ENCODE measurements at regions not wholly inside any gene's neighbourhood (a gene's known extent, or its start where the extent isn't known, plus 50 kb on each side); places are given as distances from the start of the nearest gene placed in this dataset.

- no peaks in the 10 kb centered on the region for H3K9me3 ChIP-seq
- no peaks in the 10 kb centered on the region for H3K36me3 ChIP-seq
- no peaks in the 10 kb centered on the region for H3K4me1 ChIP-seq
- DNase-seq: no peak
- TF ChIP-seq POLR2A (IDR thresholded peaks at IDR 0.05) (no peak), POLR2AphosphoS5 (IDR thresholded peaks at IDR 0.05) (no peak), CTCF (IDR thresholded peaks at IDR 0.05) (no peak), EP300 (IDR thresholded peaks at IDR 0.05; ENCODE audit: low read depth) (no peak)
- no peak overlapping the region for H3K27ac ChIP-seq
- no peaks in the 10 kb centered on the region for H3K27me3 ChIP-seq
- in situ Hi-C loops (cut with MboI; ENCODE audit: low pct_ligation_motif_present in 1 of 4, low pct_unique_long_range_greater_than_20kb in 1 of 4, low sequenced_read_pairs in 3 of 4) (no loop called here), intact Hi-C loops (cut with DNase I; ENCODE audit: low total_unique reads) (no loop called here)
- WGBS, 2 donors (ENCODE audit: low coverage in 1 of 2): 47 to 62% methylated on average over 3 to 4 of the region's 4 CpGs
- H3K4me3 ChIP-seq: no peak overlapping the region
These were observed 801.4 kb upstream of the PTPRD start for GRCh38 chr9:11414241-11414640.

- no peaks in the 10 kb centered on the region for H3K4me1 ChIP-seq
- TF ChIP-seq POLR2AphosphoS5 (IDR thresholded peaks at IDR 0.05) (no peak), CTCF (IDR thresholded peaks at IDR 0.05) (no peak), EP300 (IDR thresholded peaks at IDR 0.05; ENCODE audit: low read depth) (no peak), POLR2A (IDR thresholded peaks at IDR 0.05) (no peak)
- in situ Hi-C loops (cut with MboI; ENCODE audit: low pct_ligation_motif_present in 1 of 4, low pct_unique_long_range_greater_than_20kb in 1 of 4, low sequenced_read_pairs in 3 of 4) (no loop called here), intact Hi-C loops (cut with DNase I; ENCODE audit: low total_unique reads) (no loop called here)
- no peak overlapping the region for H3K27ac ChIP-seq
- peaks cover 0 to 4% of the 10 kb centered on the region in 2 donors for H3K9me3 ChIP-seq
- no peaks in the 10 kb centered on the region for H3K27me3 ChIP-seq
- H3K4me3 ChIP-seq: no peak overlapping the region
- 37 to 80% methylated on average over 1 to 2 of the region's 2 CpGs for WGBS, 2 donors (ENCODE audit: low coverage in 1 of 2)
- no peak for DNase-seq
- H3K36me3 ChIP-seq: no peaks in the 10 kb centered on the region
These were observed 805.0 kb upstream of the PTPRD start for GRCh38 chr9:11417782-11418181.

- DNase-seq: no peak
- no peaks in the 10 kb centered on the region for H3K9me3 ChIP-seq
These were observed 818.7 kb upstream of the PTPRD start for GRCh38 chr9:11431490-11431889.

GRCh38 chr9:11432361-11432760 is 819.6 kb upstream of the PTPRD start:
- intact Hi-C loops (cut with DNase I; ENCODE audit: low total_unique reads): no loop called here
- Histone ChIP-seq H3K9me3 (no peaks in the 10 kb centered on the region), H3K27me3 (no peaks in the 10 kb centered on the region), H3K27ac (no peak overlapping the region), H3K4me3 (no peak overlapping the region), H3K36me3 (no peaks in the 10 kb centered on the region), H3K4me1 (no peaks in the 10 kb centered on the region)
- in situ Hi-C loops (cut with MboI; ENCODE audit: low pct_ligation_motif_present in 1 of 4, low pct_unique_long_range_greater_than_20kb in 1 of 4, low sequenced_read_pairs in 3 of 4): no loop called here
- TF ChIP-seq POLR2AphosphoS5 (IDR thresholded peaks at IDR 0.05) (no peak), CTCF (IDR thresholded peaks at IDR 0.05) (no peak), POLR2A (IDR thresholded peaks at IDR 0.05) (no peak), EP300 (IDR thresholded peaks at IDR 0.05; ENCODE audit: low read depth) (no peak)
- WGBS, 2 donors (ENCODE audit: low coverage in 1 of 2): 85 to 94% methylated on average over 1 of the region's 1 CpG
- DNase-seq: no peak

More at GRCh38 chr9:11431490-11431889, 818.7 kb upstream of the PTPRD start:
- H3K4me3 ChIP-seq: no peak overlapping the region
- no peaks in the 10 kb centered on the region for H3K4me1 ChIP-seq
- in situ Hi-C loops (cut with MboI; ENCODE audit: low pct_ligation_motif_present in 1 of 4, low pct_unique_long_range_greater_than_20kb in 1 of 4, low sequenced_read_pairs in 3 of 4): no loop called here
- 86 to 90% methylated on average over 3 of the region's 3 CpGs for WGBS, 2 donors (ENCODE audit: low coverage in 1 of 2)
- no peaks in the 10 kb centered on the region for H3K27me3 ChIP-seq
- TF ChIP-seq POLR2AphosphoS5 (IDR thresholded peaks at IDR 0.05) (no peak), EP300 (IDR thresholded peaks at IDR 0.05; ENCODE audit: low read depth) (no peak), CTCF (IDR thresholded peaks at IDR 0.05) (no peak), POLR2A (IDR thresholded peaks at IDR 0.05) (no peak)
- no peaks in the 10 kb centered on the region for H3K36me3 ChIP-seq
- no peak overlapping the region for H3K27ac ChIP-seq
- intact Hi-C loops (cut with DNase I; ENCODE audit: low total_unique reads): no loop called here

Measured in transverse colon (tissue), 4 donors.